Stomach (tissue), 8 donors: ENCODE measurements at regions not wholly inside any gene's neighbourhood (a gene's known extent, or its start where the extent isn't known, plus 50 kb on each side); places are given as distances from the start of the nearest gene placed in this dataset.

Experiments
- DNase-seq, 2 donors: peaks; one replicate each; pipeline versions ENCODE4 v3.0.0 to v3.0.0-alpha.2; 2013 to 2019
- H3K27ac ChIP-seq, 5 donors: fragments of 200-600 bp in 4 of 5; sonication (generic) in 4 of 5; one replicate each; pipeline ENCODE4 v1.5.1; 2013 to 2019; ENCODE audit warnings: mild to moderate bottlenecking in 1 of 5, moderate library complexity in 1 of 5
- H3K27me3 ChIP-seq, 3 donors: fragments of 200-600 bp; sonication (generic); one replicate each; pipeline ENCODE4 v1.5.1; 2017 to 2019; ENCODE audit warnings: mixed run types in 1 of 3
- H3K36me3 ChIP-seq, 4 donors: fragments of 200-600 bp; sonication (generic); 1 replicate in 3 of 4; 2 replicates in 1 of 4; pipeline ENCODE4 v1.5.1; 2016 to 2019
- H3K4me1 ChIP-seq, 4 donors: fragments of 200-600 bp; sonication (generic); one replicate each; pipeline ENCODE4 v1.5.1; 2016 to 2019
- H3K4me3 ChIP-seq, 4 donors: fragments of 200-600 bp; sonication (generic) in 3 of 4; one replicate each; pipeline ENCODE4 v1.5.1; 2016 to 2019; ENCODE audit warnings: mild to moderate bottlenecking in 1 of 4
- H3K9me3 ChIP-seq, 4 donors: fragments of 200-600 bp; sonication (generic); one replicate each; pipeline ENCODE4 v1.5.1; 2016 to 2019
- EP300 ChIP-seq: sonication (generic); formaldehyde crosslinking; IDR thresholded peaks from one replicate; pipeline ENCODE4 v1.6.1; 2017; ENCODE audit warnings: antibody characterized with exemption
- POLR2A ChIP-seq, 4 donors: fragments of 450-650 bp; IDR thresholded peaks; one replicate each; pipeline ENCODE4 v1.6.1; 2016; ENCODE audit warnings: antibody characterized with exemption in 4 of 4, control low read depth in 2 of 4, mild to moderate bottlenecking in 1 of 4, moderate library complexity in 1 of 4
- POLR2AphosphoS5 ChIP-seq, 3 donors: sonication (generic); formaldehyde crosslinking; IDR thresholded peaks; one replicate each; pipeline ENCODE4 v1.6.1; 2016; ENCODE audit warnings: antibody characterized with exemption in 3 of 3
- WGBS, 5 donors: extraction: QIAGEN DNeasy Blood & Tissue Kit in 3 of 5; methylation state at CpG; one replicate each; pipeline versions ENCODE4 v1.1.5 to v1.1.7; 2013 to 2018; 5-methylcytosine and 5-hydroxymethylcytosine counted together
- intact Hi-C: fragments of 100-400 bp; cut with DNase I; formaldehyde crosslinking; loops from one replicate; pipeline ENCODE4 v1.15.1; 2023; ENCODE audit warnings: low total_unique reads
- TF ChIP-seq, protein P1 (sequence below), 7 experiments: fragments of 450-650 bp in 4 of 7; fragments of 200-600 bp in 3 of 7; sonication (generic) in 3 of 7; IDR thresholded peaks; one replicate each; pipeline ENCODE4 v1.5.1; 2016 to 2019; ENCODE audit warnings: antibody characterized with exemption in 7 of 7, control low read depth in 2 of 7, mild to moderate bottlenecking in 1 of 7
- donor health status: healthy with polysubstance abuse.
- donor health status: Bipolar disorder and iron deficiency.
- donor health status: healthy.

DNA sequence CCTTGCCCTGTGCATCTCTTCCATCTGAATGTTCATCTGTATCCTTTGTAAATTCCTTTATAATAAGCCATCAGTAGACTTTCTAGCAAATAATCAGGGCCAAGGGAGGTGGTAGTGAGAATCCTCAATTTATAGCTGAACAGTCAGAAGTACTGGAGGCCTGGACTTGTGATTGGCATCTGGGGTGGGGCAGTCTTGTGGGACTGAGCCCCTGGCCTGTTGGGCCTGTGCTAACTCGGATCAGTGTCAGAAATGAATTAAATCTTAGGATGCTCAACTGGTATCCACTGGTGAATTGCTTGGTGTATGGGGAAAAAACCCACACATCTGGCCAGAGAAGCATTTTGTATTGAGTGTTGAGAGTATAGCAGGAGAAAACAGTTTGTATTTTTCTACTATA is 481.8 kb downstream of the GLRX3 start:
- TF ChIP-seq POLR2A (IDR thresholded peaks at IDR 0.05) (no peak), EP300 (no peak), POLR2AphosphoS5 (IDR thresholded peaks at IDR 0.05) (no peak)
- TF ChIP-seq, protein P1, sequence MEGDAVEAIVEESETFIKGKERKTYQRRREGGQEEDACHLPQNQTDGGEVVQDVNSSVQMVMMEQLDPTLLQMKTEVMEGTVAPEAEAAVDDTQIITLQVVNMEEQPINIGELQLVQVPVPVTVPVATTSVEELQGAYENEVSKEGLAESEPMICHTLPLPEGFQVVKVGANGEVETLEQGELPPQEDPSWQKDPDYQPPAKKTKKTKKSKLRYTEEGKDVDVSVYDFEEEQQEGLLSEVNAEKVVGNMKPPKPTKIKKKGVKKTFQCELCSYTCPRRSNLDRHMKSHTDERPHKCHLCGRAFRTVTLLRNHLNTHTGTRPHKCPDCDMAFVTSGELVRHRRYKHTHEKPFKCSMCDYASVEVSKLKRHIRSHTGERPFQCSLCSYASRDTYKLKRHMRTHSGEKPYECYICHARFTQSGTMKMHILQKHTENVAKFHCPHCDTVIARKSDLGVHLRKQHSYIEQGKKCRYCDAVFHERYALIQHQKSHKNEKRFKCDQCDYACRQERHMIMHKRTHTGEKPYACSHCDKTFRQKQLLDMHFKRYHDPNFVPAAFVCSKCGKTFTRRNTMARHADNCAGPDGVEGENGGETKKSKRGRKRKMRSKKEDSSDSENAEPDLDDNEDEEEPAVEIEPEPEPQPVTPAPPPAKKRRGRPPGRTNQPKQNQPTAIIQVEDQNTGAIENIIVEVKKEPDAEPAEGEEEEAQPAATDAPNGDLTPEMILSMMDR (IDR thresholded peaks at IDR 0.05), result no peak
- intact Hi-C loops, result no loop called here

DNA sequence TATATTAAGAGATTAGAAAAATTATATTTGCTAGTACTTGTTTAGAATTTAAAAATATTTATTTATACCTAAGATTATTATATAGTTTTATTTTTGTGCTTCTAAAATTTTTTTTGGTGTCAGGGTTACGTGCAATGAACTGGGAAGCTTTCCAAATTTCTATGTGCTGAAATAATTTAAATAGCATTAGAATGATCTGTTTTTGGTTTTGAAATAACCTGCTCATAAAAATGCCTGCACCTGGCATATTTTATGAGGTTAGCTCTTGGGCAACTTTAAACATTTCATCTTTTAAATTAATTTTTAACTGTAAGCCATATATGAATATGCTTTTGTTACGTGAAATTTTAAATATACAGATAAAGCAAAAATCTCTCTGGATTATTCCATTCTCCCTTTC is 482.5 kb downstream of the GLRX3 start:
- peaks cover 0 to 18% (median 0%) of the 10 kb centered on the region in 3 donors for H3K27me3 ChIP-seq
- intact Hi-C loops, result no loop called here
- no peaks in the 10 kb centered on the region for H3K36me3 ChIP-seq
- DNase-seq, result no peak
- TF ChIP-seq EP300 (no peak), POLR2A (IDR thresholded peaks at IDR 0.05) (no peak), POLR2AphosphoS5 (IDR thresholded peaks at IDR 0.05) (no peak)
- no peak overlapping the region for H3K4me3 ChIP-seq
- 70 to 86% (median 76%) methylated on average over 2 of the region's 2 CpGs for WGBS, 5 donors
- H3K27ac ChIP-seq, result no peak overlapping the region
- peaks cover 0 to 10% (median 3%) of the 10 kb centered on the region in 4 donors for H3K9me3 ChIP-seq
- no peaks in the 10 kb centered on the region for H3K4me1 ChIP-seq

More for the DNA sequence above, 481.8 kb downstream of the GLRX3 start:
- H3K36me3 ChIP-seq, result no peaks in the 10 kb centered on the region
- WGBS, 5 donors, result 60 to 84% (median 69%) methylated on average over 1 of the region's 1 CpG
- no peak overlapping the region for H3K4me3 ChIP-seq
- H3K9me3 ChIP-seq, result peaks cover 0 to 6% (median 0%) of the 10 kb centered on the region in 4 donors
- no peak for DNase-seq
- H3K27me3 ChIP-seq, result peaks cover 0 to 14% (median 0%) of the 10 kb centered on the region in 3 donors
- no peaks in the 10 kb centered on the region for H3K4me1 ChIP-seq
- H3K27ac ChIP-seq, result no peak overlapping the region

DNA sequence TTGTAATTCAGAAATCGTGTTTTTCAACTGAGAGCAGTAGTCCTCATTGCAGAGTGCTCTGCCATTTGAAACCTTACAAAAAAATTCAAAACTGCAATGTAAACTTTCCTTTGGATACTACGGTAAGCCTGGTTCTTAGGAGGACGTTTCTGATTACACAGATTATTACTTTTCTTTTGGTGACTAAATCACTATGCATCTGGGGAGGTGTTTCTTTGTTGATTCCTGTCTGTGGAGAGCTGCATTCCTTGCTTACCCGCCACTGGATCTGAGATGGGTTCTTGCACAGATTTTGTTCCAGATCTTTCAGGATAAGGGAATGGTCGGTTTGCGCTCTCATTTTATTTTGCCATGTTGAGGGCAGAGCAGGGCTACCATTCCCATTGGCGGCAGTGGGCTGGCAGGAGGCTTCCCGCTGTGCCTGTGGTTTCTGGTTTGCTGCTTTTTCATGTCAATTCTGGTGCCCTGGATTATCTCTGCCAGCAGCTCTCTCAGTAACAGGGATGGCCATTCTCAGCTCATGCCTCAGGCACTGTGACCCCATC is 485.1 kb downstream of the GLRX3 start:
- no peak for TF ChIP-seq POLR2A (IDR thresholded peaks at IDR 0.05)
- TF ChIP-seq POLR2AphosphoS5 (IDR thresholded peaks at IDR 0.05), result no peak
- TF ChIP-seq, protein P1 (IDR thresholded peaks at IDR 0.05), result no peak
- TF ChIP-seq EP300, result no peak
- Histone ChIP-seq H3K27ac (no peak overlapping the region), H3K36me3 (no peaks in the 10 kb centered on the region), H3K4me1 (no peaks in the 10 kb centered on the region), H3K4me3 (no peak overlapping the region), H3K27me3 (peaks cover 0 to 18% (median 0%) of the 10 kb centered on the region in 3 donors), H3K9me3 (peaks cover 0 to 11% (median 8%) of the 10 kb centered on the region in 4 donors)
- WGBS, 5 donors, result 55 to 63% (median 58%) methylated on average over 8 of the region's 8 CpGs
- intact Hi-C loops, result no loop called here
- DNase-seq, result no peak

DNA sequence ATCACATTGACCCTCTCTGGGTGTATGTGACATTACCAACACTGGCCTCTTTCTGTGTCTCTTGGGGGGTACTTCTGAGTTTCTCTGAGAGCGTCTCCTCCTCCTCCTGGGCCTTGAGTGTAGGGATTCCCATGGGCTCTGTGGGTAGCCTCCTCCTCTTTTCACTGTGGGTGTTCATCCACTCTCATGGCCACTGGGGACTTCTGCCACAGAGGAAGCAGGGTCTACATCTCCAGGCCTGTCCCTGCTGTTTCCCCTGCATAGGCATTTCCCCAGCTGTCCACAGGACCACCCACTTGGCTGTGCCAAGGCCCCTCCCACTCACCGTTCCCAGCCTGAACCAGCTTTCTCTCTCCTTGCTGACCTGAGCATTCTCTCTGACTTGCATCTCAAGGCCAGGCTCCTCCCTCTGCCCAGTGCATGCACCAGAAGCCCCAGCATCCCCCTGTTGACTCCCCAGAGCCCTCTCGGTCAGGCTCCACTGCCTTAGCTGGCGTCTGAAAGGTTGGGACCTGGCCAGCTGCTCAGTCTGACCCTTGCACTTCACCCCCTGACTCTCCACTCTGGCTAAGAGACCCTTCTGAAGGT is 487.6 kb downstream of the GLRX3 start:
- intact Hi-C loops, result no loop called here
- 40 to 49% (median 44%) methylated on average over 4 of the region's 4 CpGs for WGBS, 5 donors
- no peak for DNase-seq
- Histone ChIP-seq H3K9me3 (peaks cover 0 to 11% (median 8%) of the 10 kb centered on the region in 4 donors), H3K27ac (no peak overlapping the region), H3K27me3 (peaks cover 0 to 9% (median 0%) of the 10 kb centered on the region in 3 donors), H3K4me1 (no peaks in the 10 kb centered on the region), H3K36me3 (no peaks in the 10 kb centered on the region), H3K4me3 (no peak overlapping the region)
- TF ChIP-seq POLR2AphosphoS5 (IDR thresholded peaks at IDR 0.05) (no peak), EP300 (no peak), POLR2A (IDR thresholded peaks at IDR 0.05) (no peak)
- TF ChIP-seq, protein P1 (IDR thresholded peaks at IDR 0.05), result no peak
